ENCODE measurements at regions not wholly inside any gene's neighbourhood (a gene's known extent, or its start where the extent isn't known, plus 50 kb on each side); places are given as distances from the start of the nearest gene placed in this dataset.

DNA sequence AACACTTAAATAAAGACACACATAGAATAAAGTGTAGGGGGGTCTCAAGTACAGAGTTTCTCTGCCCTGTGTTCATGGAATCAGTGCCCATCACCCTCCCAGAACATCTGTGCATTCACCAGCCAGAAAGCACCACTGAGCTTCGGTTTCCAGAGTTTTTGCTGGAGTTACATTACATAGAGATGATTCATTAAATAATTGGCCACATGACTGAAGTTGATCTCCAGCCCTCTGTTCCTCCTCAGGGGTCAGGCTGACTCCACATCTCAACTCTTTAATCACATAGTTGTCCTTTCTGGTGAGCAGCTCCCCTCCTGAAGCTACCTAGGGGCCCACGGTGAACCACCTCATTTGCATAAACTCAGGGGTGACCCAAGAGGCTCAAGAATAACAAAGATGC is 129.8 kb downstream of the METTL4 start:
- H4K8ac ChIP-seq (ENCODE audit: low read depth, low read length) = no peak overlapping the region
- H3K9me3 ChIP-seq (ENCODE audit: insufficient read depth, low read depth, low read length) = no peaks in the 10 kb centered on the region
- H2BK120ac ChIP-seq (ENCODE audit: insufficient read depth, low read length, poor library complexity) = no peak overlapping the region
- H3K14ac ChIP-seq (ENCODE audit: low read length) = no peak overlapping the region
- WGBS (ENCODE audit: extremely low coverage, insufficient coverage, insufficient read length) = no CpG with 5 or more reads among the region's 2 CpGs
- peaks cover 0 to 3% of the 10 kb centered on the region in 2 experiments for H3K4me1 ChIP-seq (ENCODE audit: control insufficient read depth in 1 of 2, insufficient read depth in 2 of 2, low read length in 2 of 2)
- H3K27ac ChIP-seq (ENCODE audit: low read depth, low read length) = no peak overlapping the region
- H3K36me3 ChIP-seq (ENCODE audit: control insufficient read depth in 1 of 2, insufficient read depth in 2 of 2, low read length in 2 of 2) = no peaks in the 10 kb centered on the region
- H3K23ac ChIP-seq (ENCODE audit: low read length) = no peak overlapping the region
- H3K4ac ChIP-seq (ENCODE audit: low read depth, low read length) = no peak overlapping the region
- H3K79me2 ChIP-seq (ENCODE audit: control insufficient read depth, insufficient read depth, low read length, poor library complexity) = no peaks in the 10 kb centered on the region
- no peaks in the 10 kb centered on the region for H3K79me1 ChIP-seq (ENCODE audit: low read length)
- H3K9ac ChIP-seq (ENCODE audit: low read length) = no peak overlapping the region
- H2AK5ac ChIP-seq (ENCODE audit: low read length) = no peak overlapping the region
- no peaks in the 10 kb centered on the region for H3K27me3 ChIP-seq (ENCODE audit: insufficient read depth, low read length)
- no peak overlapping the region for H2BK12ac ChIP-seq (ENCODE audit: low read length)
- no peak overlapping the region for H3K18ac ChIP-seq (ENCODE audit: low read length)
- no peak overlapping the region for H3K4me2 ChIP-seq (ENCODE audit: low read length)
- H2AFZ ChIP-seq (ENCODE audit: insufficient read depth, low read length, poor library complexity) = no peak overlapping the region
- H4K91ac ChIP-seq (ENCODE audit: low read depth, low read length) = no peak overlapping the region
- no peak overlapping the region for H3K4me3 ChIP-seq (ENCODE audit: low read depth, low read length)
- no peak overlapping the region for H2BK5ac ChIP-seq (ENCODE audit: low read depth, low read length, poor library complexity)
- H4K12ac ChIP-seq (ENCODE audit: low read depth, low read length) = no peak overlapping the region
- DNase-seq = peak in 1 of 2 donors; percentile 18

DNA sequence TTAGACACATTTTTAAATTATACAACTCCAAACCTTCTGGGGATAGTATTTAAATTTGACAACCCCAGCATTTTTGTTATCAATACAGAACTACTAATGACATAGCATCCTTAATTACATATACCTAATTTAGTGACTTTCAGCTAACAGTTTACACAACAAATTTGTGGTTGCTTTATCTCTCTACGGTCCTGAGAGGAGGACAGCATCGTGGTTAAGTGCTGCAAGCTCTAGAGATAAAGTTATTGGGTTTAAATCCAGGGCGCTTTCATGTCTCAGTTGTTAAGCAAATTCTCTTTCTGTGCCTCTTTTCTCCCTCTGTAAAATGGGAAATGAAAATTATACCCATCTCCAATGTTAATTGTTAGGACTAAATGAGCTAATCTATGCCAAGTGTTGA is 129.3 kb downstream of the METTL4 start:
- H3K18ac ChIP-seq (ENCODE audit: low read length) = no peak overlapping the region
- H4K12ac ChIP-seq (ENCODE audit: low read depth, low read length) = no peak overlapping the region
- no peak overlapping the region for H4K8ac ChIP-seq (ENCODE audit: low read depth, low read length)
- no peak overlapping the region for H3K27ac ChIP-seq (ENCODE audit: low read depth, low read length)
- H3K23ac ChIP-seq (ENCODE audit: low read length) = no peak overlapping the region
- no peaks in the 10 kb centered on the region for H3K9me3 ChIP-seq (ENCODE audit: insufficient read depth, low read depth, low read length)
- no CpG with 5 or more reads among the region's 3 CpGs for WGBS (ENCODE audit: extremely low coverage, insufficient coverage, insufficient read length)
- H3K79me1 ChIP-seq (ENCODE audit: low read length) = no peaks in the 10 kb centered on the region
- H2BK12ac ChIP-seq (ENCODE audit: low read length) = no peak overlapping the region
- no peak overlapping the region for H4K91ac ChIP-seq (ENCODE audit: low read depth, low read length)
- H3K4ac ChIP-seq (ENCODE audit: low read depth, low read length) = no peak overlapping the region
- H3K4me2 ChIP-seq (ENCODE audit: low read length) = no peak overlapping the region
- H3K4me3 ChIP-seq (ENCODE audit: low read depth, low read length) = no peak overlapping the region
- H3K9ac ChIP-seq (ENCODE audit: low read length) = no peak overlapping the region
- no peaks in the 10 kb centered on the region for H3K27me3 ChIP-seq (ENCODE audit: insufficient read depth, low read length)
- H3K14ac ChIP-seq (ENCODE audit: low read length) = no peak overlapping the region
- no peak for DNase-seq
- H2BK120ac ChIP-seq (ENCODE audit: insufficient read depth, low read length, poor library complexity) = no peak overlapping the region
- H2AK5ac ChIP-seq (ENCODE audit: low read length) = no peak overlapping the region
- H2AFZ ChIP-seq (ENCODE audit: insufficient read depth, low read length, poor library complexity) = no peak overlapping the region
- H3K36me3 ChIP-seq (ENCODE audit: control insufficient read depth in 1 of 2, insufficient read depth in 2 of 2, low read length in 2 of 2) = no peaks in the 10 kb centered on the region
- H3K79me2 ChIP-seq (ENCODE audit: control insufficient read depth, insufficient read depth, low read length, poor library complexity) = no peaks in the 10 kb centered on the region
- peaks cover 0 to 3% of the 10 kb centered on the region in 2 experiments for H3K4me1 ChIP-seq (ENCODE audit: control insufficient read depth in 1 of 2, insufficient read depth in 2 of 2, low read length in 2 of 2)
- H2BK5ac ChIP-seq (ENCODE audit: low read depth, low read length, poor library complexity) = no peak overlapping the region

DNA sequence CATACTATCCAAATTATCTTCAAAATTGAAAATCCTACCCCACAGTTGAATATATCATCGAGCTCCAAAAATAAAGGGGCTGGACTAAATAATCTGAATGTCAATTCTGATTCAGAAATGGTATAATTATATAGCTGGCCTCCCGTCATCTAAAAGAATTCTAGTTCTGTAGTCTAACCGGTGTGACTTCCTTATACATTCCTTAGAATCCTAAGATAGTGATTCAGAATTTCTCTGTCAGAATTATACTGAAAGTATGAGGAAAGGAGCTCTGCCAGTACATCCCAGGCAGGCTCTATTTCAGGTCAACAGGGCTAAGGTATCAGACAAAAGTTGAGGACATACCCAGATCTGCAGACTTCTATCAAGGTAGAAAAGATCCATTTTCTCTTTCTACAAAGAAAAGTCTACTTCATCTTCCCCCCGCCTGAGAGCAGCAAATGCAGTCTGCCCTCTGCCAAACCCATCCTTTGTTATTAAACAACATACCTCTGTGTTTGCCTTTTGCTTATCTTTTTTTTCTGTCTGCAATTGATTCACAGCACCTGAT is 128.5 kb downstream of the METTL4 start:
- no peak overlapping the region for H4K8ac ChIP-seq (ENCODE audit: low read depth, low read length)
- H3K4ac ChIP-seq (ENCODE audit: low read depth, low read length) = no peak overlapping the region
- H2BK120ac ChIP-seq (ENCODE audit: insufficient read depth, low read length, poor library complexity) = no peak overlapping the region
- H2BK12ac ChIP-seq (ENCODE audit: low read length) = no peak overlapping the region
- H3K23ac ChIP-seq (ENCODE audit: low read length) = no peak overlapping the region
- no peak overlapping the region for H4K12ac ChIP-seq (ENCODE audit: low read depth, low read length)
- no peak overlapping the region for H3K4me2 ChIP-seq (ENCODE audit: low read length)
- no peaks in the 10 kb centered on the region for H3K79me2 ChIP-seq (ENCODE audit: control insufficient read depth, insufficient read depth, low read length, poor library complexity)
- no peak overlapping the region for H3K14ac ChIP-seq (ENCODE audit: low read length)
- H2BK5ac ChIP-seq (ENCODE audit: low read depth, low read length, poor library complexity) = no peak overlapping the region
- WGBS (ENCODE audit: extremely low coverage, insufficient coverage, insufficient read length) = no CpG with 5 or more reads among the region's 4 CpGs
- no peak overlapping the region for H3K9ac ChIP-seq (ENCODE audit: low read length)
- no peak overlapping the region for H2AFZ ChIP-seq (ENCODE audit: insufficient read depth, low read length, poor library complexity)
- H4K91ac ChIP-seq (ENCODE audit: low read depth, low read length) = no peak overlapping the region
- peak; percentile 49 to 91 for DNase-seq
- no peaks in the 10 kb centered on the region for H3K9me3 ChIP-seq (ENCODE audit: insufficient read depth, low read depth, low read length)
- no peaks in the 10 kb centered on the region for H3K36me3 ChIP-seq (ENCODE audit: control insufficient read depth in 1 of 2, insufficient read depth in 2 of 2, low read length in 2 of 2)
- H2AK5ac ChIP-seq (ENCODE audit: low read length) = no peak overlapping the region
- H3K79me1 ChIP-seq (ENCODE audit: low read length) = no peaks in the 10 kb centered on the region
- no peaks in the 10 kb centered on the region for H3K27me3 ChIP-seq (ENCODE audit: insufficient read depth, low read length)
- peaks cover 0 to 3% of the 10 kb centered on the region in 2 experiments for H3K4me1 ChIP-seq (ENCODE audit: control insufficient read depth in 1 of 2, insufficient read depth in 2 of 2, low read length in 2 of 2)
- H3K27ac ChIP-seq (ENCODE audit: low read depth, low read length) = no peak overlapping the region
- no peak overlapping the region for H3K18ac ChIP-seq (ENCODE audit: low read length)
- H3K4me3 ChIP-seq (ENCODE audit: low read depth, low read length) = no peak overlapping the region

DNA sequence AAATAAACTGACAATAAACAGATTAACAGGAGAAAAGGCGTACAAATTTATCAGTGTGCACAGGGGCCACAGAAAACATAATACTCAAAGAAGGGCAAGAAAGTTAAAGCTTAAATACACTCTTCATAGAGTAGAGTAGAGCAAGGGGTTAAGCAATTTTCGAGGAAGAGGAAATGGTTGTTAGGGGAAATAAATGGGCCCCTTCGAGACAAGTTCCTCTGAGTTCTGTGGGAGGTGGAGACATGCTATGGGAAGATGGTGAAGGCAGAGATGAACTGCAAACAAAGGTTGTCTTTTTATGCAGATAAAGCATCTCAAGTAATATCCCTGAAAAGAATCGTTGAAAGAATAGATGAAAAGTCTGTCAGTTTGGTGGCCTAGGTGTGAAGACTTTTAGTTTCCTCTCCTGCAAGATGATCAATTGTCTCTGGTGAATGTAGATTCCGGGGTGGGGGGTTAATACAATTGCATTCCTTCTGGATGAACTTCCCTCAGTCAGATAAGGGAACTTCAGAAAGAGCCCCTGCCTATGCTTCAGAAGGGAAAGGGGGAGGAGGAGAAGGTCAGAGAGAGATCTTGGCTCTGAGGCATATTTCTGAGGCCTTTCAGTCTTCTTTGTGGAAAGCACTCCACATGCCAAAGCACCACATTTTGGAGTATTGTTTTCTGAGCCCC is 127.0 kb downstream of the METTL4 start:
- H3K18ac ChIP-seq (ENCODE audit: low read length) = no peak overlapping the region
- no peak overlapping the region for H3K9ac ChIP-seq (ENCODE audit: low read length)
- no CpG with 5 or more reads among the region's 5 CpGs for WGBS (ENCODE audit: extremely low coverage, insufficient coverage, insufficient read length)

More for the DNA sequence above, 127.0 kb downstream of the METTL4 start:
- no peak overlapping the region for H2AFZ ChIP-seq (ENCODE audit: insufficient read depth, low read length, poor library complexity)
- H2BK120ac ChIP-seq (ENCODE audit: insufficient read depth, low read length, poor library complexity) = no peak overlapping the region
- H3K36me3 ChIP-seq (ENCODE audit: control insufficient read depth in 1 of 2, insufficient read depth in 2 of 2, low read length in 2 of 2) = no peaks in the 10 kb centered on the region
- H4K8ac ChIP-seq (ENCODE audit: low read depth, low read length) = no peak overlapping the region
- no peaks in the 10 kb centered on the region for H3K27me3 ChIP-seq (ENCODE audit: insufficient read depth, low read length)
- H3K4me3 ChIP-seq (ENCODE audit: low read depth, low read length) = no peak overlapping the region
- no peak overlapping the region for H2BK5ac ChIP-seq (ENCODE audit: low read depth, low read length, poor library complexity)
- H3K9me3 ChIP-seq (ENCODE audit: insufficient read depth, low read depth, low read length) = no peaks in the 10 kb centered on the region
- no peak overlapping the region for H3K14ac ChIP-seq (ENCODE audit: low read length)
- H3K23ac ChIP-seq (ENCODE audit: low read length) = no peak overlapping the region
- no peak overlapping the region for H3K27ac ChIP-seq (ENCODE audit: low read depth, low read length)
- H3K79me1 ChIP-seq (ENCODE audit: low read length) = no peaks in the 10 kb centered on the region
- DNase-seq = no peak
- H3K4ac ChIP-seq (ENCODE audit: low read depth, low read length) = no peak overlapping the region
- no peak overlapping the region for H4K91ac ChIP-seq (ENCODE audit: low read depth, low read length)
- peaks cover 0 to 3% of the 10 kb centered on the region in 2 experiments for H3K4me1 ChIP-seq (ENCODE audit: control insufficient read depth in 1 of 2, insufficient read depth in 2 of 2, low read length in 2 of 2)
- H3K4me2 ChIP-seq (ENCODE audit: low read length) = no peak overlapping the region
- no peak overlapping the region for H4K12ac ChIP-seq (ENCODE audit: low read depth, low read length)
- no peak overlapping the region for H2BK12ac ChIP-seq (ENCODE audit: low read length)
- H2AK5ac ChIP-seq (ENCODE audit: low read length) = no peak overlapping the region
- H3K79me2 ChIP-seq (ENCODE audit: control insufficient read depth, insufficient read depth, low read length, poor library complexity) = no peaks in the 10 kb centered on the region

Data from trophoblast cell (in vitro differentiated cells and primary cell).